HG03108 (cell line): ENCODE measurements at regions not wholly inside any gene's neighbourhood (a gene's known extent, or its start where the extent isn't known, plus 50 kb on each side); places are given as distances from the start of the nearest gene placed in this dataset.
"Not testable (repeated sequence)": the region's sequence is repeated elsewhere in the genome, so short reads cannot be mapped to it uniquely, and the experiment has no call there.

Experiments used
- ATAC-seq: cut with Tn5 transposase; IDR thresholded peaks from one replicate; pipeline ENCODE4 v1.9.1; 2021; ENCODE audit warnings: moderate library complexity; ENCODE audit not compliant: unreplicated experiment

- no peak for ATAC-seq
These were observed 283.6 kb downstream of the ABCC12 start for GRCh38 chr16:47872225-47872624.

- ATAC-seq: no peak
These were observed 289.4 kb downstream of the ABCC12 start for GRCh38 chr16:47866423-47866822.

- no peak for ATAC-seq
These were observed 290.4 kb downstream of the ABCC12 start for GRCh38 chr16:47865337-47865855.

GRCh38 chr16:47864262-47864661, 291.5 kb downstream of the ABCC12 start:
- not testable (repeated sequence) for ATAC-seq

GRCh38 chr16:47861999-47862398, 293.8 kb downstream of the ABCC12 start:
- no peak for ATAC-seq

- no peak for ATAC-seq
These were observed 297.3 kb downstream of the ABCC12 start for GRCh38 chr16:47858333-47858982.

GRCh38 chr16:47855431-47855830, 300.4 kb downstream of the ABCC12 start:
- no peak for ATAC-seq

GRCh38 chr16:47854737-47855136, 301.1 kb downstream of the ABCC12 start:
- no peak for ATAC-seq

- no peak for ATAC-seq
These were observed 302.8 kb downstream of the ABCC12 start for GRCh38 chr16:47852991-47853390.

GRCh38 chr16:47851146-47851545, 304.6 kb downstream of the ABCC12 start:
- ATAC-seq: no peak

GRCh38 chr16:47849736-47850135, 306.1 kb downstream of the ABCC12 start:
- ATAC-seq: no peak

- no peak for ATAC-seq
These were observed 307.2 kb downstream of the ABCC12 start for GRCh38 chr16:47848421-47849109.

- no peak for ATAC-seq
These were observed 308.4 kb downstream of the ABCC12 start for GRCh38 chr16:47847220-47847970.

- ATAC-seq: no peak
These were observed 321.2 kb downstream of the ABCC12 start for GRCh38 chr16:47834485-47835024.

GRCh38 chr16:47833771-47834170, 322.0 kb downstream of the ABCC12 start:
- no peak for ATAC-seq

- no peak for ATAC-seq
These were observed 325.8 kb downstream of the ABCC12 start for GRCh38 chr16:47829850-47830600.

- ATAC-seq: no peak
These were observed 329.7 kb downstream of the ABCC12 start for GRCh38 chr16:47826070-47826469.

GRCh38 chr16:47817048-47817447, 338.7 kb downstream of the ABCC12 start:
- no peak for ATAC-seq

- no peak for ATAC-seq
These were observed 339.3 kb downstream of the ABCC12 start for GRCh38 chr16:47816511-47816910.

GRCh38 chr16:47815655-47816054, 340.1 kb downstream of the ABCC12 start:
- no peak for ATAC-seq

GRCh38 chr16:47811758-47812157, 344.0 kb downstream of the ABCC12 start:
- not testable (repeated sequence) for ATAC-seq
